Chondrocyte (in vitro differentiated cells): ENCODE measurements at regions not wholly inside any gene's neighbourhood (a gene's known extent, or its start where the extent isn't known, plus 50 kb on each side); places are given as distances from the start of the nearest gene placed in this dataset.
A peak's percentile ranks its signal among the peaks of the same experiment; 100 is the strongest.

Experiments
- DNase-seq: peaks from one replicate; pipeline ENCODE4 v3.0.0; 2021; ENCODE audit warnings: mixed read lengths, low spot score
- H3K27ac Mint-ChIP-seq: one replicate; pipeline ENCODE4 v1.8.0; 2021; ENCODE audit warnings: mild to moderate bottlenecking, moderate library complexity, mixed read lengths; ENCODE audit not compliant: unreplicated experiment
- H3K27me3 Mint-ChIP-seq: 2 replicates; pipeline ENCODE4 v1.8.0; 2021; ENCODE audit warnings: low read depth, mixed read lengths
- H3K36me3 Mint-ChIP-seq: 2 replicates; pipeline ENCODE4 v1.8.0; 2021; ENCODE audit warnings: low read depth, mixed read lengths
- H3K4me1 Mint-ChIP-seq: 2 replicates; pipeline ENCODE4 v1.8.0; 2021; ENCODE audit warnings: low read depth, mild to moderate bottlenecking, mixed read lengths
- H3K4me3 Mint-ChIP-seq: one replicate; pipeline ENCODE4 v1.8.0; 2021; ENCODE audit warnings: mild to moderate bottlenecking, moderate library complexity, mixed read lengths; ENCODE audit not compliant: unreplicated experiment
- H3K9me3 Mint-ChIP-seq: 2 replicates; pipeline ENCODE4 v1.8.0; 2021; ENCODE audit warnings: low read depth, mixed read lengths
- TF ChIP-seq, protein P1 (sequence below): fragments of 200-600 bp; sonication (generic); IDR thresholded peaks from 2 replicates; pipeline ENCODE4 v1.5.0; 2021; ENCODE audit warnings: antibody characterized with exemption, mild to moderate bottlenecking, moderate library complexity

DNA sequence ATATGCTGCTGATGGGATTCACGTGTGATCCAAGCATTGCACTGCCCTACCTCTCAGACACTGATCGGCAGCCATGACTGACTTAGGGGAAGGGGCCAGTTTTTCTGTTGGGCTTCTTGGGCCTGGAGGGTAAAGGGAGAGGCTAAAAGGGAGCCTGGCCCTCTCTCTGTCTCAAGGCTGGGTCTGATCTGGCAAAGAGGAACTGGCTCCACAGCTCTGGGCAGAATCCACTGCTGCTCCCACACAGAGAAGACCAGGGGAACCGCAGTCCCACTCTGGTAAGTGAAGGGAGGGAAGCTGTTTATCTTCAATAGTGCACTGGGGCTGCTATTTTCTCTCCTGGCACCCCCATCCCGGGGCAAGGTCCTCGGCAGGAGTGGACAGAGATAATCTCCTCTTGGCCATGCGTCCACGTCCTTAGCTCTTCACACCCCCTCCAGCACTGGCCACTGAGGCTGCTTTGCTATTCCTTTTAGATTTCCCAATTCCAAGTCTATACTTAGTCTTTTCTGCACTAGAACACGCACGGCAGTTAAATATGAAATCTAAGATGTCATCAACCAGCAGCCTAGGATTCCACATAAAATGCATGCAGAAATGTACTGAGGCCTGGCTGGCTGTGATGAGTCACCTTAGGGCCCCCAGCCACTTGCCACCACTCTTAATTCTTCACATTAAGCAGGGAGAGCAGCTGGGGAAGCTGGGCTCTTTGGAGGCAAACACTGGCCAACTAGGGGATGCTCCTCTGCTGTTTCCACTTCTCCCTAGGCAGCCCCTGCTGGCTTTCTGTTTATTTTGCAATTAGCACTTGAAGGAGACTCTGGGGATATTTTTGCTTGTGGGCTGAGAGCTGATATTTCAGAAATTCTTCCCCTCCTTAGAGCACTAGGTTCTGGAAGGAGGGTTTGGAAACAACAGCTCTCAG, 87.8 kb upstream of the ARMC2 start:
- no peak for DNase-seq
- H3K4me3 Mint-ChIP-seq: no peak overlapping the region
- TF ChIP-seq, protein P1, sequence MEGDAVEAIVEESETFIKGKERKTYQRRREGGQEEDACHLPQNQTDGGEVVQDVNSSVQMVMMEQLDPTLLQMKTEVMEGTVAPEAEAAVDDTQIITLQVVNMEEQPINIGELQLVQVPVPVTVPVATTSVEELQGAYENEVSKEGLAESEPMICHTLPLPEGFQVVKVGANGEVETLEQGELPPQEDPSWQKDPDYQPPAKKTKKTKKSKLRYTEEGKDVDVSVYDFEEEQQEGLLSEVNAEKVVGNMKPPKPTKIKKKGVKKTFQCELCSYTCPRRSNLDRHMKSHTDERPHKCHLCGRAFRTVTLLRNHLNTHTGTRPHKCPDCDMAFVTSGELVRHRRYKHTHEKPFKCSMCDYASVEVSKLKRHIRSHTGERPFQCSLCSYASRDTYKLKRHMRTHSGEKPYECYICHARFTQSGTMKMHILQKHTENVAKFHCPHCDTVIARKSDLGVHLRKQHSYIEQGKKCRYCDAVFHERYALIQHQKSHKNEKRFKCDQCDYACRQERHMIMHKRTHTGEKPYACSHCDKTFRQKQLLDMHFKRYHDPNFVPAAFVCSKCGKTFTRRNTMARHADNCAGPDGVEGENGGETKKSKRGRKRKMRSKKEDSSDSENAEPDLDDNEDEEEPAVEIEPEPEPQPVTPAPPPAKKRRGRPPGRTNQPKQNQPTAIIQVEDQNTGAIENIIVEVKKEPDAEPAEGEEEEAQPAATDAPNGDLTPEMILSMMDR: peak; percentile 19
- peak overlapping the region; percentile 58 for H3K27ac Mint-ChIP-seq
- no peaks in the 10 kb centered on the region for H3K9me3 Mint-ChIP-seq
- H3K27me3 Mint-ChIP-seq: peaks cover 9% of the 10 kb centered on the region
- H3K36me3 Mint-ChIP-seq: peaks cover 5% of the 10 kb centered on the region
- peaks cover 31% of the 10 kb centered on the region for H3K4me1 Mint-ChIP-seq

- no peak overlapping the region for H3K27ac Mint-ChIP-seq
- H3K27me3 Mint-ChIP-seq: peaks cover 9% of the 10 kb centered on the region
- no peak overlapping the region for H3K4me3 Mint-ChIP-seq
- no peaks in the 10 kb centered on the region for H3K9me3 Mint-ChIP-seq
- H3K4me1 Mint-ChIP-seq: peaks cover 24% of the 10 kb centered on the region
- TF ChIP-seq, protein P1: no peak
- DNase-seq: no peak
- H3K36me3 Mint-ChIP-seq: peaks cover 5% of the 10 kb centered on the region
Observed at GRCh38 chr6:108762394-108762793, 85.8 kb upstream of the ARMC2 start.

GRCh38 chr6:108763931-108764579, 84.2 kb upstream of the ARMC2 start:
- TF ChIP-seq, protein P1: no peak
- Mint-ChIP-seq H3K9me3 (no peaks in the 10 kb centered on the region), H3K4me1 (peaks cover 24% of the 10 kb centered on the region), H3K4me3 (no peak overlapping the region), H3K27ac (no peak overlapping the region), H3K27me3 (peaks cover 9% of the 10 kb centered on the region), H3K36me3 (peaks cover 5% of the 10 kb centered on the region)
- DNase-seq: no peak

GRCh38 chr6:108764580-108764950, 83.7 kb upstream of the ARMC2 start:
- no peaks in the 10 kb centered on the region for H3K9me3 Mint-ChIP-seq
- H3K36me3 Mint-ChIP-seq: peaks cover 5% of the 10 kb centered on the region
- peaks cover 9% of the 10 kb centered on the region for H3K27me3 Mint-ChIP-seq
- no peak for DNase-seq
- TF ChIP-seq, protein P1: no peak
- H3K4me1 Mint-ChIP-seq: peaks cover 24% of the 10 kb centered on the region
- no peak overlapping the region for H3K27ac Mint-ChIP-seq
- no peak overlapping the region for H3K4me3 Mint-ChIP-seq

DNA sequence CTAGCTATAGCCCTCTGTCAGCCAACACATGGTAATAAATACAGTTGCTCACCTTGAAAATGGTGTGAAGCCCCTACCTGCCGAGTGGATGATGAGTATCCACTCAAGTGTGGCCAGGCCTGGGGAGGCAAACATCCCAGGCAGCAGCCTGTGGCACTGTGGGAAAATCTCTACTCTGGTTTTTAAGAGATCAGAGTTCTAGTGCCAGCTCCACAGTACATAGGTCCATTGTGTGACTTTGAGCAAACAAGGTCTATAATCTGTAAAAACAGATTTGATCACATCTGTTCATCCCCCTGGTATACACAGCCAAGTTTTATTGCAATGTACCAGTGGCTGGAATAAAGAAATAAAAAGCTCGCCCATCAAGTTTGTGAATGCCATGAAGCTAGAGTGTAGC, 82.7 kb upstream of the ARMC2 start:
- TF ChIP-seq, protein P1: no peak
- no peak for DNase-seq

More for the DNA sequence above, 82.7 kb upstream of the ARMC2 start:
- peaks cover 5% of the 10 kb centered on the region for H3K36me3 Mint-ChIP-seq
- no peak overlapping the region for H3K27ac Mint-ChIP-seq
- H3K9me3 Mint-ChIP-seq: peaks cover 4% of the 10 kb centered on the region
- no peak overlapping the region for H3K4me3 Mint-ChIP-seq
- H3K4me1 Mint-ChIP-seq: peaks cover 18% of the 10 kb centered on the region
- H3K27me3 Mint-ChIP-seq: peaks cover 9% of the 10 kb centered on the region
